ENCODE measurements at regions not wholly inside any gene's neighbourhood (a gene's known extent, or its start where the extent isn't known, plus 50 kb on each side); places are given as distances from the start of the nearest gene placed in this dataset.

DNA sequence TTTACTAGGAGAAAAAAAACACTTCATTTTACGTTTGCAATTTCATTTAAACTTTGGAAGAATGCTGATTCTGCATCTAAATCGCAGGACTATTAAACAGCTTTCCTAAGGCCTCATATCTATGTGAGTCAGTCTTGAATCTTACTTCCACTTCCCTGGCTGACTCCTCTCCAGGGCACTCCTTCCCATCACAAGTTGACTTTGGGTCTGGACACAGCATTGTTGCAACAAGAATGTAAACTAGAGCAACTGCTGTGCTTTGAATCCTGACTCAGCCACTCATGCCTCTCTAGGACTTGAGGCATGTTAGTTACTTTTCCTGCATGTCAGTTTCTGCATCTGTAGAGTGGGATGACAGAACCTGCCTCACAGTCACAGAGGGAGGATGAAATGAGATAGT lies 413.8 kb downstream of the FAT4 start:
- H3K9me3 Mint-ChIP-seq: peaks cover 4% of the 10 kb centered on the region
- no peak for DNase-seq

GRCh38 chr4:125729171-125729570 lies 414.4 kb downstream of the FAT4 start:
- Mint-ChIP-seq H3K9me3 (peaks cover 4% of the 10 kb centered on the region), H3K4me1 (ENCODE audit: low read depth) (no peaks in the 10 kb centered on the region), H3K36me3 (ENCODE audit: insufficient read depth) (no peaks in the 10 kb centered on the region), H3K27me3 (ENCODE audit: low read depth) (no peaks in the 10 kb centered on the region), H3K4me3 (no peak overlapping the region)
- DNase-seq (no peak), ATAC-seq (no peak)

More for the DNA sequence above, 413.8 kb downstream of the FAT4 start:
- no peaks in the 10 kb centered on the region for H3K36me3 Mint-ChIP-seq (ENCODE audit: insufficient read depth)
- H3K4me1 Mint-ChIP-seq (ENCODE audit: low read depth): no peaks in the 10 kb centered on the region
- no peak for ATAC-seq
- no peaks in the 10 kb centered on the region for H3K27me3 Mint-ChIP-seq (ENCODE audit: low read depth)
- H3K4me3 Mint-ChIP-seq: no peak overlapping the region

DNA sequence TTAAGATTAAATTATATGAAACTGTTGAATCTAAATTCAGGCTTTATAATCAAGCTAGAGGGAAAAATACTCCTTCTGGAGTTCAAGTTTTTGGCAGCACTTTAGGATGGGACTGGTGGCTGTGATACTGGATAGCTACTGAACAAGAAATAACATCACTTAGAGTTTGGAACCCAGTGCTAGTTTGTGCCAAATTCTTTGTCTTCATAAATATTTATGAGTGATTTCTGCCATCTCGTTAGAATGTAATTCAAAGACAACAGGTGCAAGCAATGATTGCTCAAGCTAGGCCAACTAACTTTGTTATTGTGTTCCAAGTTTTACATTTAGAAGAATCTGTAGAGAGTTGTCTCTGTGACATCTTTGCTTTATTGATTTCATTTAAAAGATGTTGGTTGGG lies 417.9 kb downstream of the FAT4 start:
- Mint-ChIP-seq H3K36me3 (ENCODE audit: insufficient read depth) (no peaks in the 10 kb centered on the region), H3K4me1 (ENCODE audit: low read depth) (no peaks in the 10 kb centered on the region), H3K9me3 (peaks cover 12% of the 10 kb centered on the region), H3K27me3 (ENCODE audit: low read depth) (no peaks in the 10 kb centered on the region), H3K4me3 (no peak overlapping the region)
- no peak for ATAC-seq
- DNase-seq: no peak

DNA sequence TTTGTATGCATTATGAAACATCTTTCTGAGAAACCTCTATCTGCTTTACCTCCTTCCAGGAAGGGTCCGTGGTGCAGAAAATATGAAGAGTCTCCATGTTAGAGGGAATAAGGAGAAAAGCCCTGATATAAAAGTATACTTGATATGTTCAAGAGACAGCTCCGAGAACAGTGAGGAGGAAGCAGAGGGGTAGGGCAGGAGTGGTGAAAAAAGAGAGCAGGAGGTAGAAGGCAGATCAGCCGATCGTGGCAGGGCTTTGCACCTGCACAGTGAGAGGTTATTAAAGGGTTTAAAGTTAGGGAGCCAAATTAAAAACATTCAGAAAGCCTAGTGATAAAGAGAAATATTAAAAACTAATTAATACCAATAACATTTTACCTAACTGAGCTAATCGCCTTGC lies 419.7 kb downstream of the FAT4 start:
- peaks cover 15% of the 10 kb centered on the region for H3K9me3 Mint-ChIP-seq
- H3K27me3 Mint-ChIP-seq (ENCODE audit: low read depth): no peaks in the 10 kb centered on the region
- no peaks in the 10 kb centered on the region for H3K4me1 Mint-ChIP-seq (ENCODE audit: low read depth)
- no peak for DNase-seq
- H3K4me3 Mint-ChIP-seq: no peak overlapping the region
- H3K36me3 Mint-ChIP-seq (ENCODE audit: insufficient read depth): no peaks in the 10 kb centered on the region
- ATAC-seq: no peak

DNA sequence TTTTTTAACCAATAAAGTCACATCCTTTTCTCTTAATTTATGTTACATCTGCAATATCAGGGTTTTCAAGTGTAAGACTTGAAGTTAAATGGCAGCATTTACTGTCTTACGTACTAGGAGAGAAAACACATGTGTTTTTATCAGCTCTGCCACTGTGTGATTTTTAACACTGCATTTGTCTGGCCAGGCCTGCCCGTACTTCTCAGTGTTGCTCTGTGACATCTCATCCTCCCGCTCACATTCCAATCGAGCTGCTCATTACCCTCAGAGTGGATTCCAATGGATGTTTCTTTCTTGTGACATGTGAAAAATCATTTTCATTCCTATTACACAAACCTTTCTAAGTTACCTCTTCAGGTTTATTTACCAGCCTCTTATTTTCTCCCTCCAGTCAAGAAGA lies 420.3 kb downstream of the FAT4 start:
- no peak overlapping the region for H3K4me3 Mint-ChIP-seq
- ATAC-seq (no peak), DNase-seq (no peak)

DNA sequence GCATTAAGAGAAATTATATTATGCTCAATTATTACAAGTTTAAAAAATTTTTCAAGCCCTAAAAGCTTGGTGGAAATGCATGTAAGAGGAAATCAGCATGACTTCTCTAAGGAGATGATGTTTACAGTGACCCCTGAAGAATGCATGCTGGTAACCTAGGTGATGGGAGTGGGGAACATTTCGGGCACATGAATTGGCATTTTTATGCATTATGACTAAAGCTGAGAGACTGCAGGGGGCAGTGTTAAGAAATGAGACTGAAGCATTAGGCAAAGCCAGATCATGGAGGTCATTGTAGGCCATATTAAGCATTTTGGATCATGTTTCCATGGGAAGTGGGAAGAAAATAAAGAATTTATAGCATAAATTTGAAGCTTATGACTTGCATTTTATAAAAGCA lies 421.3 kb downstream of the FAT4 start:
- H3K9me3 Mint-ChIP-seq: peaks cover 11% of the 10 kb centered on the region
- ATAC-seq: no peak
- H3K27me3 Mint-ChIP-seq (ENCODE audit: low read depth): no peaks in the 10 kb centered on the region
- no peak for DNase-seq
- no peaks in the 10 kb centered on the region for H3K36me3 Mint-ChIP-seq (ENCODE audit: insufficient read depth)
- no peak overlapping the region for H3K4me3 Mint-ChIP-seq
- no peaks in the 10 kb centered on the region for H3K4me1 Mint-ChIP-seq (ENCODE audit: low read depth)

More for the DNA sequence above, 420.3 kb downstream of the FAT4 start:
- Mint-ChIP-seq H3K4me1 (ENCODE audit: low read depth) (no peaks in the 10 kb centered on the region), H3K36me3 (ENCODE audit: insufficient read depth) (no peaks in the 10 kb centered on the region), H3K27me3 (ENCODE audit: low read depth) (no peaks in the 10 kb centered on the region), H3K9me3 (peaks cover 12% of the 10 kb centered on the region)

DNA sequence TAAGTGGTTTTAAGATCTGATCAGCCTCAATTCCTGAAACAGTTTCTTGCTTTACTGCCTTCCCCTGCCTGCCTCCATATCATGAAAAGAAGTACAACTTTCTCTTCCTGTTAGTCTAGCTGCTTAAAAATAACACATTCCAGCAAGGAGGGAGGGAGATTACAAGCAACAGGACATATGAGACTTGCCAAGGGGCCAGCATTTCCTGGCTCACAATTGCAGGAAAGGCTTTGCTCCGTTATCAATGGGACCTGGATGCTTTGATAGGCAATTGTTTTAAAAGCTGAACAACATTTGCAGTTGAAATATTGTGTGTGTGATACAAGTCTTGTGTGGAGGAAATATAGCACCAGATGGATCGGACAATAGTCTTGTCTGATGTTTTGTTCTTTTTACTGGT lies 425.0 kb downstream of the FAT4 start:
- no peaks in the 10 kb centered on the region for H3K36me3 Mint-ChIP-seq (ENCODE audit: insufficient read depth)
- H3K27me3 Mint-ChIP-seq (ENCODE audit: low read depth): no peaks in the 10 kb centered on the region
- no peak for ATAC-seq
- DNase-seq: no peak
- peaks cover 14% of the 10 kb centered on the region for H3K9me3 Mint-ChIP-seq
- H3K4me3 Mint-ChIP-seq: no peak overlapping the region
- H3K4me1 Mint-ChIP-seq (ENCODE audit: low read depth): no peaks in the 10 kb centered on the region

- no peaks in the 10 kb centered on the region for H3K36me3 Mint-ChIP-seq (ENCODE audit: insufficient read depth)
- no peaks in the 10 kb centered on the region for H3K4me1 Mint-ChIP-seq (ENCODE audit: low read depth)
- peaks cover 8% of the 10 kb centered on the region for H3K9me3 Mint-ChIP-seq
- ATAC-seq (no peak), DNase-seq (no peak)
- H3K27me3 Mint-ChIP-seq (ENCODE audit: low read depth): no peaks in the 10 kb centered on the region
- no peak overlapping the region for H3K4me3 Mint-ChIP-seq
Observed at GRCh38 chr4:125741825-125742452, 427.2 kb downstream of the FAT4 start.

GRCh38 chr4:125744891-125745364 lies 430.2 kb downstream of the FAT4 start:
- H3K36me3 Mint-ChIP-seq (ENCODE audit: insufficient read depth): no peaks in the 10 kb centered on the region
- peaks cover 11% of the 10 kb centered on the region for H3K9me3 Mint-ChIP-seq
- H3K27me3 Mint-ChIP-seq (ENCODE audit: low read depth): no peaks in the 10 kb centered on the region
- ATAC-seq: no peak
- no peak for DNase-seq
- H3K4me1 Mint-ChIP-seq (ENCODE audit: low read depth): no peaks in the 10 kb centered on the region
- no peak overlapping the region for H3K4me3 Mint-ChIP-seq

DNA sequence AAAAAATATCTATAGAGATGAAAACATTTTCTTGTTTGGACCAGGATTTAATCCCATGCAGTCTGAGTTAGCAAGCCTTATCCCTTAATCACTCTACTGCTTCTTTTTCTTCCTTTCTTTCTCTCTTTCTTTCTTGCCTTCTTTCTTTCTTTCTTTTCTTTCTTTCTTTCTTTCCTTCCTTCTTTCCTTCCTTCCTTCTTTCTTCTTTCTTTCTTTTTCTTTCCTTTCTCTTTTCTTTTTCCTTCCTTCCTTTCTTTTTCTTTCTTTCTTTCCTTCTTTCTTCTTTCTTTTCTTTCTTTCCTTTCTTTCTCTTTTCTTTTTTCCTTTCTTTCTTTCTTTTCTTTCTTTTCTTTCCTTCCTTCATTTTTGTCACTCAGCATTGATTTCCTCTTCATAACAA lies 434.6 kb downstream of the FAT4 start:
- DNase-seq (no peak), ATAC-seq (no peak)
- Mint-ChIP-seq H3K4me1 (ENCODE audit: low read depth) (no peaks in the 10 kb centered on the region), H3K4me3 (no peak overlapping the region), H3K36me3 (ENCODE audit: insufficient read depth) (no peaks in the 10 kb centered on the region), H3K9me3 (peaks cover 17% of the 10 kb centered on the region), H3K27me3 (ENCODE audit: low read depth) (no peaks in the 10 kb centered on the region)

GRCh38 chr4:125750399-125750798 lies 435.6 kb downstream of the FAT4 start:
- Mint-ChIP-seq H3K9me3 (peaks cover 17% of the 10 kb centered on the region), H3K36me3 (ENCODE audit: insufficient read depth) (no peaks in the 10 kb centered on the region), H3K4me1 (ENCODE audit: low read depth) (no peaks in the 10 kb centered on the region), H3K4me3 (no peak overlapping the region), H3K27me3 (ENCODE audit: low read depth) (no peaks in the 10 kb centered on the region)
- no peak for ATAC-seq
- no peak for DNase-seq

DNA sequence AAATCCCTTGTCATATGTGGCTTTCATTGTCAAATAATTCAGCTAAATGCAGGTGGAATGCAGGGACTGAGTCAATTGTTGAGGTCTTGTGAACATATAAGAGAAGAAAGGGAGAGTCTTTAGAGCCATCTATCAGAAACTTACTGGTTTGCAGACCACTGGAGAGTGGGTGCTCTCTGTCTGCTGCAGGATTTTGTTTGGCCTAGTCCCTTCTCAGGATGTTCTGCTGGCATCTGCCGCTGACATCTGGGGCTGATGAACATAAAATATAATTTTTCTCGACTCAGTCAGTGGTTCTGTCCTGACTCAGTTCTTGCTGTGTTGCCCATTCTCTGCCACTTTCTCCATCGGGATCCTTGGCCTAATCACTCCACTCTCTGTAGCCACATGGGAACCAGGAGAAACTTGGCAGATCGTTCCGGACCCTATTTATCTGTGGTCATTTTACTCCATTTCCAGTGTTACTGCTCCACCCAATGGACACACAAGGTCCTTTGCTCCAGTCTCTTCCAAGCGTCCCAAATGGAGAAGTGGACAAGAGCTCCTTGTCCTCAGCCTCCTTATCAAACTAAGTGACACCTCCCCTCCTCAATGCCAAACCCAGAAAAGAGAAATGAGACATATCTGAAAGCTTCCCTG lies 436.2 kb downstream of the FAT4 start:
- ATAC-seq (no peak), DNase-seq (no peak)
- H3K36me3 Mint-ChIP-seq (ENCODE audit: insufficient read depth): no peaks in the 10 kb centered on the region
- no peaks in the 10 kb centered on the region for H3K27me3 Mint-ChIP-seq (ENCODE audit: low read depth)
- H3K4me3 Mint-ChIP-seq: no peak overlapping the region
- H3K9me3 Mint-ChIP-seq: peaks cover 17% of the 10 kb centered on the region
- no peaks in the 10 kb centered on the region for H3K4me1 Mint-ChIP-seq (ENCODE audit: low read depth)

DNA sequence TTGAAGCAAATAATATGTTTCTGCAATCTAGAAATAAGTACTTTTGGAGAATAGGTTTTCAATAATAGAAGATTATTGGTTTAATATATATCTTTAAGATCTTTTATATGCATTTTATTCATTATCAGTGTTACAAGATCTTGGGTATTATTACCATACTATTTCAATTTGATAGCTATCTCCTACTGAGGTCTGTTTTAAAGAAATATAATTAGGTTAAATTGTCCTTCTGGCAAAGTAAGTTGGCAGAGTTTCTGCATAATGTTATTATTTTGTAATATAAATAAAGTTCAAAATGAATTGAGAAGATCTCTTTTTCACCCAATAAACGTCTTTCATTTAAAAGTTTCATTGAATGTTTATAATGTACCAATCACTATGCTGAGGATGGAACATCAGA lies 443.7 kb downstream of the FAT4 start:
- Mint-ChIP-seq H3K4me1 (ENCODE audit: low read depth) (no peaks in the 10 kb centered on the region), H3K9me3 (no peaks in the 10 kb centered on the region), H3K36me3 (ENCODE audit: insufficient read depth) (no peaks in the 10 kb centered on the region), H3K27me3 (ENCODE audit: low read depth) (no peaks in the 10 kb centered on the region), H3K4me3 (no peak overlapping the region)
- no peak for DNase-seq
- no peak for ATAC-seq

- Mint-ChIP-seq H3K36me3 (ENCODE audit: insufficient read depth) (no peaks in the 10 kb centered on the region), H3K27me3 (ENCODE audit: low read depth) (no peaks in the 10 kb centered on the region), H3K4me3 (no peak overlapping the region), H3K4me1 (ENCODE audit: low read depth) (no peaks in the 10 kb centered on the region), H3K9me3 (no peaks in the 10 kb centered on the region)
- ATAC-seq (no peak), DNase-seq (no peak)
Observed at GRCh38 chr4:125760201-125760819, 445.6 kb downstream of the FAT4 start.

- DNase-seq: no peak
- no peaks in the 10 kb centered on the region for H3K36me3 Mint-ChIP-seq (ENCODE audit: insufficient read depth)
- H3K9me3 Mint-ChIP-seq: no peaks in the 10 kb centered on the region
- H3K4me3 Mint-ChIP-seq: no peak overlapping the region
- no peak for ATAC-seq
- no peaks in the 10 kb centered on the region for H3K4me1 Mint-ChIP-seq (ENCODE audit: low read depth)
- no peaks in the 10 kb centered on the region for H3K27me3 Mint-ChIP-seq (ENCODE audit: low read depth)
Observed at GRCh38 chr4:125760956-125761355, 446.2 kb downstream of the FAT4 start.
